ENCODE measurements at regions not wholly inside any gene's neighbourhood (a gene's known extent, or its start where the extent isn't known, plus 50 kb on each side); places are given as distances from the start of the nearest gene placed in this dataset.

- Histone ChIP-seq H3K4me2 (ENCODE audit: insufficient read depth, low read length, poor library complexity, severe bottlenecking) (no peak overlapping the region), H3K4ac (ENCODE audit: low read length) (no peak overlapping the region), H2BK5ac (ENCODE audit: low read length) (no peak overlapping the region), H2BK120ac (ENCODE audit: low read depth, low read length) (no peak overlapping the region), H2AK5ac (ENCODE audit: low read depth, low read length) (no peak overlapping the region), H3K36me3 (replicated peaks in 1 of 2; ENCODE audit: control insufficient read depth in 2 of 2, insufficient read depth in 2 of 2, low read length in 2 of 2) (no peaks in the 10 kb centered on the region), H3K27ac (replicated peaks; ENCODE audit: low read length) (no peak overlapping the region), H3K27me3 (ENCODE audit: control insufficient read depth in 3 of 3, insufficient read depth in 3 of 3, low read depth in 1 of 3, low read length in 3 of 3) (no peaks in the 10 kb centered on the region), H3K4me3 (ENCODE audit: low read length in 2 of 2) (no peak overlapping the region), H3K18ac (ENCODE audit: low read length) (no peak overlapping the region), H3K14ac (ENCODE audit: low read length) (no peak overlapping the region), H3K9me3 (replicated peaks in 1 of 2; ENCODE audit: control insufficient read depth in 2 of 2, insufficient read depth in 1 of 2, low read depth in 1 of 2, low read length in 2 of 2) (peaks cover 0 to 2% of the 10 kb centered on the region in 2 donors), H3K23ac (ENCODE audit: low read depth, low read length, poor library complexity) (no peak overlapping the region), H3K79me1 (ENCODE audit: low read depth, low read length) (no peaks in the 10 kb centered on the region), H2BK15ac (ENCODE audit: low read length) (no peak overlapping the region), H4K8ac (ENCODE audit: low read depth, low read length) (no peak overlapping the region), H2AFZ (ENCODE audit: low read length) (no peak overlapping the region), H2BK12ac (ENCODE audit: low read length) (no peak overlapping the region), H3K4me1 (ENCODE audit: control insufficient read depth in 2 of 2, insufficient read depth in 1 of 2, low read depth in 1 of 2, low read length in 2 of 2) (no peaks in the 10 kb centered on the region), H4K91ac (ENCODE audit: low read depth, low read length, poor library complexity) (no peak overlapping the region), H3K9ac (ENCODE audit: low read depth, low read length, poor library complexity) (no peak overlapping the region)
- no peak for DNase-seq (ENCODE audit: low spot score)
- WGBS, 2 donors (ENCODE audit: extremely low coverage in 2 of 2, insufficient read length in 2 of 2, insufficient replicate concordance in 1 of 2), result no CpG with 5 or more reads among the region's 2 CpGs
Measured at GRCh38 chr6:15716889-15717288, 54.1 kb upstream of the DTNBP1 start.

- Histone ChIP-seq H2AFZ (ENCODE audit: low read length) (no peak overlapping the region), H2AK5ac (ENCODE audit: low read depth, low read length) (no peak overlapping the region), H3K14ac (ENCODE audit: low read length) (no peak overlapping the region), H3K27me3 (ENCODE audit: control insufficient read depth in 3 of 3, insufficient read depth in 3 of 3, low read depth in 1 of 3, low read length in 3 of 3) (no peaks in the 10 kb centered on the region), H4K8ac (ENCODE audit: low read depth, low read length) (no peak overlapping the region), H3K4me2 (ENCODE audit: insufficient read depth, low read length, poor library complexity, severe bottlenecking) (no peak overlapping the region), H2BK5ac (ENCODE audit: low read length) (no peak overlapping the region), H3K79me1 (ENCODE audit: low read depth, low read length) (no peaks in the 10 kb centered on the region), H3K27ac (replicated peaks; ENCODE audit: low read length) (no peak overlapping the region), H3K18ac (ENCODE audit: low read length) (no peak overlapping the region), H3K4ac (ENCODE audit: low read length) (no peak overlapping the region), H2BK120ac (ENCODE audit: low read depth, low read length) (no peak overlapping the region), H2BK15ac (ENCODE audit: low read length) (no peak overlapping the region), H3K4me1 (ENCODE audit: control insufficient read depth in 2 of 2, insufficient read depth in 1 of 2, low read depth in 1 of 2, low read length in 2 of 2) (no peaks in the 10 kb centered on the region), H3K9ac (ENCODE audit: low read depth, low read length, poor library complexity) (no peak overlapping the region), H3K36me3 (replicated peaks in 1 of 2; ENCODE audit: control insufficient read depth in 2 of 2, insufficient read depth in 2 of 2, low read length in 2 of 2) (no peaks in the 10 kb centered on the region), H3K9me3 (replicated peaks in 1 of 2; ENCODE audit: control insufficient read depth in 2 of 2, insufficient read depth in 1 of 2, low read depth in 1 of 2, low read length in 2 of 2) (peaks cover 0 to 2% of the 10 kb centered on the region in 2 donors), H3K4me3 (ENCODE audit: low read length in 2 of 2) (no peak overlapping the region), H4K91ac (ENCODE audit: low read depth, low read length, poor library complexity) (no peak overlapping the region), H2BK12ac (ENCODE audit: low read length) (no peak overlapping the region), H3K23ac (ENCODE audit: low read depth, low read length, poor library complexity) (no peak overlapping the region)
- no peak for DNase-seq (ENCODE audit: low spot score)
- WGBS, 2 donors (ENCODE audit: extremely low coverage in 2 of 2, insufficient read length in 2 of 2, insufficient replicate concordance in 1 of 2), result no CpG with 5 or more reads among the region's 3 CpGs
Measured at GRCh38 chr6:15715851-15716250, 53.0 kb upstream of the DTNBP1 start.

GRCh38 chr6:15715060-15715459 is 52.2 kb upstream of the DTNBP1 start:
- Histone ChIP-seq H2BK12ac (ENCODE audit: low read length) (no peak overlapping the region), H2BK15ac (ENCODE audit: low read length) (no peak overlapping the region), H3K4me3 (ENCODE audit: low read length in 2 of 2) (no peak overlapping the region), H3K27me3 (ENCODE audit: control insufficient read depth in 3 of 3, insufficient read depth in 3 of 3, low read depth in 1 of 3, low read length in 3 of 3) (no peaks in the 10 kb centered on the region), H3K4me2 (ENCODE audit: insufficient read depth, low read length, poor library complexity, severe bottlenecking) (no peak overlapping the region), H3K36me3 (replicated peaks in 1 of 2; ENCODE audit: control insufficient read depth in 2 of 2, insufficient read depth in 2 of 2, low read length in 2 of 2) (no peaks in the 10 kb centered on the region), H3K4me1 (ENCODE audit: control insufficient read depth in 2 of 2, insufficient read depth in 1 of 2, low read depth in 1 of 2, low read length in 2 of 2) (no peaks in the 10 kb centered on the region), H3K9me3 (replicated peaks in 1 of 2; ENCODE audit: control insufficient read depth in 2 of 2, insufficient read depth in 1 of 2, low read depth in 1 of 2, low read length in 2 of 2) (peaks cover 0 to 2% of the 10 kb centered on the region in 2 donors), H4K91ac (ENCODE audit: low read depth, low read length, poor library complexity) (no peak overlapping the region), H2AFZ (ENCODE audit: low read length) (no peak overlapping the region), H3K4ac (ENCODE audit: low read length) (no peak overlapping the region), H3K18ac (ENCODE audit: low read length) (no peak overlapping the region), H4K8ac (ENCODE audit: low read depth, low read length) (no peak overlapping the region), H2BK120ac (ENCODE audit: low read depth, low read length) (no peak overlapping the region), H3K14ac (ENCODE audit: low read length) (no peak overlapping the region), H3K27ac (replicated peaks; ENCODE audit: low read length) (no peak overlapping the region), H2AK5ac (ENCODE audit: low read depth, low read length) (no peak overlapping the region), H3K79me1 (ENCODE audit: low read depth, low read length) (no peaks in the 10 kb centered on the region), H3K9ac (ENCODE audit: low read depth, low read length, poor library complexity) (no peak overlapping the region), H3K23ac (ENCODE audit: low read depth, low read length, poor library complexity) (no peak overlapping the region), H2BK5ac (ENCODE audit: low read length) (no peak overlapping the region)
- no CpG with 5 or more reads among the region's 3 CpGs for WGBS, 2 donors (ENCODE audit: extremely low coverage in 2 of 2, insufficient read length in 2 of 2, insufficient replicate concordance in 1 of 2)
- DNase-seq (ENCODE audit: low spot score), result no peak

GRCh38 chr6:15714658-15715057 is 51.8 kb upstream of the DTNBP1 start:
- Histone ChIP-seq H4K91ac (ENCODE audit: low read depth, low read length, poor library complexity) (no peak overlapping the region), H2BK12ac (ENCODE audit: low read length) (no peak overlapping the region), H3K79me1 (ENCODE audit: low read depth, low read length) (no peaks in the 10 kb centered on the region), H2BK5ac (ENCODE audit: low read length) (no peak overlapping the region), H3K18ac (ENCODE audit: low read length) (no peak overlapping the region), H3K14ac (ENCODE audit: low read length) (no peak overlapping the region), H2AK5ac (ENCODE audit: low read depth, low read length) (no peak overlapping the region), H2BK120ac (ENCODE audit: low read depth, low read length) (no peak overlapping the region), H3K4me3 (ENCODE audit: low read length in 2 of 2) (no peak overlapping the region), H2AFZ (ENCODE audit: low read length) (no peak overlapping the region), H3K9me3 (replicated peaks in 1 of 2; ENCODE audit: control insufficient read depth in 2 of 2, insufficient read depth in 1 of 2, low read depth in 1 of 2, low read length in 2 of 2) (peaks cover 0 to 2% of the 10 kb centered on the region in 2 donors), H3K4me2 (ENCODE audit: insufficient read depth, low read length, poor library complexity, severe bottlenecking) (no peak overlapping the region), H3K27ac (replicated peaks; ENCODE audit: low read length) (no peak overlapping the region), H3K4me1 (ENCODE audit: control insufficient read depth in 2 of 2, insufficient read depth in 1 of 2, low read depth in 1 of 2, low read length in 2 of 2) (no peaks in the 10 kb centered on the region), H3K4ac (ENCODE audit: low read length) (no peak overlapping the region), H4K8ac (ENCODE audit: low read depth, low read length) (no peak overlapping the region), H3K23ac (ENCODE audit: low read depth, low read length, poor library complexity) (no peak overlapping the region), H3K36me3 (replicated peaks in 1 of 2; ENCODE audit: control insufficient read depth in 2 of 2, insufficient read depth in 2 of 2, low read length in 2 of 2) (no peaks in the 10 kb centered on the region), H2BK15ac (ENCODE audit: low read length) (no peak overlapping the region), H3K27me3 (ENCODE audit: control insufficient read depth in 3 of 3, insufficient read depth in 3 of 3, low read depth in 1 of 3, low read length in 3 of 3) (no peaks in the 10 kb centered on the region), H3K9ac (ENCODE audit: low read depth, low read length, poor library complexity) (no peak overlapping the region)
- WGBS, 2 donors (ENCODE audit: extremely low coverage in 2 of 2, insufficient read length in 2 of 2, insufficient replicate concordance in 1 of 2), result no CpG with 5 or more reads among the region's 2 CpGs
- DNase-seq (ENCODE audit: low spot score), result no peak
